ENCODE measurements at regions not wholly inside any gene's neighbourhood (a gene's known extent, or its start where the extent isn't known, plus 50 kb on each side); places are given as distances from the start of the nearest gene placed in this dataset.

DNA sequence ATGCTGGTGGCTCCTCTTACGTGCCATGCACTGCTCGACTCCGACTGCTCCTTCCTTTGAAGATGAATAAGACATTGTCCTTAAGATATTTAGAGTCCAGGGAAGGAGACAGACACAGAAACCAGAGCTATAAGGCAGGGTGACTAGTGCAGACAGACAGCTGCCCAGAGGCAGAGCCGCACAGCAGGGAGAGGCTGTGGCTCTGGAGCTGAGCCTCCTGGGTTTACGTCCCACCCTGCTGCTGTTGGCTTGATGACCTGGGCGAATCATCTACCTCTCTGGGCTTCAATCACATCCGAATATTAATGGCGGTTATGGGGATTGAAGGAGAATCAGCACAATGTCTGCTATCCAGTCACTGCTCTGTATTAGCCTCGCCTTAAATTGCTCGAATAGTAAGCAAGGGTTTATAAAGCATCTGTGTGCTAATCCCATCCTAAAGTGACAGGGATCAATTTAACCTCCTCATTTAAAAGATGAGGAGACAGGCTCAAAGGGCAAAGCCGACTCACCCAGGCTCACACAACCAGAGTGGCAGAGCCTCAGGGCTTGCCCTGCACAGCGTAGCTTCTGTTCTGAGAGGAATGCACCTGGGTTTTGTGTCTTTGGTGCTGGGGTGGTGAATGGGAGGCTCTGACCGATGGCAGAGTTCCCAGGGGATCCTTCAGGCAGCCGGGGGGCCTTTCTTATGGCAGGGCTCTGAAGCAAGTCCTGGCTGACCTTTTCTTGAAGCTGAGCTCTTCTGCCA lies 284.1 kb downstream of the MYCN start:
- no peaks in the 10 kb centered on the region for H3K9me3 ChIP-seq (ENCODE audit: insufficient read depth, low read length)
- H3K4me1 ChIP-seq (ENCODE audit: insufficient read depth, insufficient read length), result peaks cover 9% of the 10 kb centered on the region
- H3K4me3 ChIP-seq (ENCODE audit: insufficient read length, low read depth), result no peak overlapping the region
- no peak overlapping the region for H3K9ac ChIP-seq (ENCODE audit: insufficient read length, low read depth)
- no peak for DNase-seq (ENCODE audit: low read depth, low spot score)
- H3K36me3 ChIP-seq (ENCODE audit: insufficient read depth, insufficient read length, low read length), result no peaks in the 10 kb centered on the region
- H3K27me3 ChIP-seq (ENCODE audit: insufficient read depth, insufficient read length), result no peaks in the 10 kb centered on the region
- TF ChIP-seq SUZ12 (IDR thresholded peaks at IDR 0.05; ENCODE audit: extremely low read depth, insufficient read depth, insufficient read length) (no peak), YY1 (IDR thresholded peaks at IDR 0.05; ENCODE audit: insufficient read depth, insufficient read length) (no peak), ZNF274 (IDR thresholded peaks at IDR 0.05; ENCODE audit: low read depth, low read length) (no peak)

DNA sequence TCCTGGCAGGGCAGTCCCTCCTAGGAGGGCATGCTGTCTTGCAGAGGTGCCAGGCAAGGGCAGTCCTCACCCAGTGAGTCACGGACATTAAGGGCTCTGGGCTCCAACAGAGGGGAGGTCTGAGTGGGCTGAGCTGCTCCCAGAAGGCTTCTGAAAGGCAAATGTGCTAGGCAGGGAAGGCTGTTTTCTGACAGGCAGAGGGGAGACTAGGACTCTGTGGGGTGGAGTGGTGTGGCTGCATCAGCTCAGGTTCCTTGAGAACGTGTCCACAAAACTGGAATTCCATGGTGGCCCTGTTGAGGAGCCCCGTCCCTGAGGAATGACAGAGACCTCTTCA lies 283.5 kb downstream of the MYCN start:
- TF ChIP-seq SUZ12 (IDR thresholded peaks at IDR 0.05; ENCODE audit: extremely low read depth, insufficient read depth, insufficient read length) (no peak), ZNF274 (IDR thresholded peaks at IDR 0.05; ENCODE audit: low read depth, low read length) (no peak), YY1 (IDR thresholded peaks at IDR 0.05; ENCODE audit: insufficient read depth, insufficient read length) (no peak)
- H3K4me1 ChIP-seq (ENCODE audit: insufficient read depth, insufficient read length), result peaks cover 11% of the 10 kb centered on the region
- no peaks in the 10 kb centered on the region for H3K9me3 ChIP-seq (ENCODE audit: insufficient read depth, low read length)
- no peaks in the 10 kb centered on the region for H3K27me3 ChIP-seq (ENCODE audit: insufficient read depth, insufficient read length)
- no peak overlapping the region for H3K4me3 ChIP-seq (ENCODE audit: insufficient read length, low read depth)
- peak overlapping the region; percentile 63 for H3K9ac ChIP-seq (ENCODE audit: insufficient read length, low read depth)
- DNase-seq (ENCODE audit: low read depth, low spot score), result no peak
- no peaks in the 10 kb centered on the region for H3K36me3 ChIP-seq (ENCODE audit: insufficient read depth, insufficient read length, low read length)

DNA sequence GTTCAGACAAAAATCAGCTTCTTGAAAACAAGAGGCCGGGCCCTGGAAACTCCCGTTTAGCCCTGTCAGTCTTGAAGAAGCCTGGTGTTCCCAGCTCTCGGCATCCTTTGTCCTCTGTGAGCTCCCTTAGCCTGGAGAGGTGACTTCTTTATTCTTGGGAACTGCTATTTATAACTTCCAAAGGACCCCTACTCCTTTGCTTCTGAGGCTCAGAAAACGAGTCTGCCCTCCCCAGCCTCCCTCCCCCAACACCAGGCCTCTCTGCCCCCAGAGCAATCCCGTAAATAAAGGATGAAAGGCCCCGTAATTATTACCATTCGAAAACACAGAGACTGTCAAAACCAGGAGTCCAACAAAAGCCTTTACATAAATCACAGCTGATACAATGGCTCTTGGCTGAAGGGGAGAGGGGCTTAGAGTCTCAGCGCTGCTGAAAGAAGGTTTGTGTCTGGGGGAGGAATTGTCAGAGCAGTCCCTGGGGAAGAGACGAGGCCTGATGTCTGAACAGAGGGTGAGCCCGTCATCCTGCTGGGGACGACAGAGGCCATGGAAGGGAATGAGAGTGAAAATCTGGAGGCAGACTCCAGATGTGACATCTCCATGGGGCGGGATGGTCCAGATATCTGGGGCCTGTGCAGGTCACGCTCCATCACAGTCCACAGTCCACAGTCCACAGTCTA lies 283.0 kb downstream of the MYCN start:
- H3K9ac ChIP-seq (ENCODE audit: insufficient read length, low read depth), result peak overlapping the region; percentile 63
- no peak for DNase-seq (ENCODE audit: low read depth, low spot score)
- H3K9me3 ChIP-seq (ENCODE audit: insufficient read depth, low read length), result no peaks in the 10 kb centered on the region
- no peaks in the 10 kb centered on the region for H3K36me3 ChIP-seq (ENCODE audit: insufficient read depth, insufficient read length, low read length)
- TF ChIP-seq YY1 (IDR thresholded peaks at IDR 0.05; ENCODE audit: insufficient read depth, insufficient read length) (no peak), ZNF274 (IDR thresholded peaks at IDR 0.05; ENCODE audit: low read depth, low read length) (no peak), SUZ12 (IDR thresholded peaks at IDR 0.05; ENCODE audit: extremely low read depth, insufficient read depth, insufficient read length) (no peak)
- peaks cover 11% of the 10 kb centered on the region for H3K4me1 ChIP-seq (ENCODE audit: insufficient read depth, insufficient read length)
- no peaks in the 10 kb centered on the region for H3K27me3 ChIP-seq (ENCODE audit: insufficient read depth, insufficient read length)
- H3K4me3 ChIP-seq (ENCODE audit: insufficient read length, low read depth), result no peak overlapping the region

DNA sequence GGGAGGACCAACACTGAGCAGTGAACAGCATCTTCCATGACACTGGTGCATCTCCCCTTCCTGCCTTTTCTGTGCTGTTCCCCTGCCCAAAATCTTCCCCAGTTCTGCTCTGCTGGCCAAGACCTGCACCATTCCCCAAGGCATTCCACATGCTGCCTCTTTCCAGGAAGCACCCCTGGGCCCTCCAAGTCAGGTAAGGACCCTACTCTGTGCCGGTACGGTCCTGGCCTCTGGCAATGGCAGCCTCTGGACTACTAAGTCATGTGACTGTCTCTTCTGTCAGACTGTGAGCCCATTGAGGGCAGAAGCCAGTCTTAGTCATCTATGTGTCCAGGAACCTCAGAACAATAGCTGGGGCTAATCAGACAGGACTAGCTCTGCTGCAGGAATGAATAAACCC lies 282.0 kb downstream of the MYCN start:
- H3K9me3 ChIP-seq (ENCODE audit: insufficient read depth, low read length), result no peaks in the 10 kb centered on the region
- no peak for TF ChIP-seq YY1 (IDR thresholded peaks at IDR 0.05; ENCODE audit: insufficient read depth, insufficient read length)
- TF ChIP-seq ZNF274 (IDR thresholded peaks at IDR 0.05; ENCODE audit: low read depth, low read length), result no peak
- TF ChIP-seq SUZ12 (IDR thresholded peaks at IDR 0.05; ENCODE audit: extremely low read depth, insufficient read depth, insufficient read length), result no peak
- no peak overlapping the region for H3K9ac ChIP-seq (ENCODE audit: insufficient read length, low read depth)
- no peak overlapping the region for H3K4me3 ChIP-seq (ENCODE audit: insufficient read length, low read depth)
- peaks cover 11% of the 10 kb centered on the region for H3K4me1 ChIP-seq (ENCODE audit: insufficient read depth, insufficient read length)
- no peaks in the 10 kb centered on the region for H3K36me3 ChIP-seq (ENCODE audit: insufficient read depth, insufficient read length, low read length)
- no peaks in the 10 kb centered on the region for H3K27me3 ChIP-seq (ENCODE audit: insufficient read depth, insufficient read length)
- no peak for DNase-seq (ENCODE audit: low read depth, low spot score)

DNA sequence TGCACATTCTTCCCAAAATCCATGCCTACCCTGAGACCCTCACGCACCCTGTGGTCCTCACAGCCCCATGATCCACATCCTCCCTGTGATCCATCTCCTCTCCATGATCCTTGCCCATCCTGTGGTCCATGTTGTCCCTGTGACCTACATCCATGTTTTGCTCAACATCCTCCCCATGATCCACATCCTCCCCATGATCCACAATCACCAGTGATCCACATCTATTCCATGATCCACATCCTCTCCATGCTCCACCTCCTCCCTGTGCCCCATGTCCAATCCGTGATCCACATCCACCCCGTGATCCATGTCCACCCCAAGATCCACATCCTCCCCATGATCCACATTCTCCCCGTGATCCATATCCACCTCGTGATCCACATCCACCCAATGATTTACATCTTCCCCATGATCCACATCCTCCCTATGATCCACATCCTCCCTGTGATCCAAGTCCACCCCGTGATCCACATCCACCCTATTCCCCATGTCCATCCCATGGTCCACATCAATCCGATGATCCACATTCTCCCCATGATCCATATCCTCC lies 281.2 kb downstream of the MYCN start:
- Histone ChIP-seq H3K9me3 (ENCODE audit: insufficient read depth, low read length) (no peaks in the 10 kb centered on the region), H3K9ac (ENCODE audit: insufficient read length, low read depth) (no peak overlapping the region), H3K27me3 (ENCODE audit: insufficient read depth, insufficient read length) (no peaks in the 10 kb centered on the region), H3K36me3 (ENCODE audit: insufficient read depth, insufficient read length, low read length) (no peaks in the 10 kb centered on the region), H3K4me1 (ENCODE audit: insufficient read depth, insufficient read length) (peaks cover 11% of the 10 kb centered on the region), H3K4me3 (ENCODE audit: insufficient read length, low read depth) (no peak overlapping the region)
- DNase-seq (ENCODE audit: low read depth, low spot score), result no peak
- TF ChIP-seq SUZ12 (IDR thresholded peaks at IDR 0.05; ENCODE audit: extremely low read depth, insufficient read depth, insufficient read length) (no peak), YY1 (IDR thresholded peaks at IDR 0.05; ENCODE audit: insufficient read depth, insufficient read length) (no peak), ZNF274 (IDR thresholded peaks at IDR 0.05; ENCODE audit: low read depth, low read length) (no peak)

DNA sequence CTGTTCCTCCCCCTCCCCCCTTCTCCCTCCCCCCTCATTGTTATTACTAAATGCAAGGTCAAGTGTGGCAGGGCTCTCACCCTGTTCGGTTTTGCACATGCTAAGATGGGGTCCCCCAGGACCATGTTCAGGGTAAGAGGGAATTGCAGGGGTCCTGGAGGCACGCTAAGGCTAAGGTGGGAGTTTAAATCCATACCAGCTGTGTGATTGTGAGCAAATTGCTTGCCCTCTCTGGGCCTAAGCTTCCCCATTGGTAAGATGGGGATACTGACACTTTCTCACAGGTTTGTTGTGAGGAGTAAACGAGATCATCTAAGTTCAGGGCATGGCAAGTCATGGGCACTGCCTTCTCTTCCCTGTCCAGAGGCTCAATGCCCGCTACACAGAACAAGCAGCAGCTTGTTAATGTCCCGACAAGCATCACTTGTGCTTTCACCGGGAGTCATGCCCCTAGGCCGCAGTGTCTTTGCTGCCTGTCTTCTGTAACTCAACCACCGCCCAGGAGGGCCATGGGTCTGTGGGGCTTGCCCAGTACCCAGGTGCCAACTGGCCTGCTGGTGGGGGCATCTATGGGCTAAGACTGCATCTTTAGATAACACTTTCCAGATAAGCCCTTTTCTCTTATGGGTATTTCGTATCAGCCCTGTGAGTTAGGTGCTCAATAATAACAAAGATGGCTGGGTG lies 279.1 kb downstream of the MYCN start:
- H3K36me3 ChIP-seq (ENCODE audit: insufficient read depth, insufficient read length, low read length), result no peaks in the 10 kb centered on the region
- no peaks in the 10 kb centered on the region for H3K9me3 ChIP-seq (ENCODE audit: insufficient read depth, low read length)
- TF ChIP-seq YY1 (IDR thresholded peaks at IDR 0.05; ENCODE audit: insufficient read depth, insufficient read length) (no peak), SUZ12 (IDR thresholded peaks at IDR 0.05; ENCODE audit: extremely low read depth, insufficient read depth, insufficient read length) (no peak), ZNF274 (IDR thresholded peaks at IDR 0.05; ENCODE audit: low read depth, low read length) (no peak)
- H3K4me1 ChIP-seq (ENCODE audit: insufficient read depth, insufficient read length), result peaks cover 8% of the 10 kb centered on the region
- no peak for DNase-seq (ENCODE audit: low read depth, low spot score)
- no peak overlapping the region for H3K4me3 ChIP-seq (ENCODE audit: insufficient read length, low read depth)
- H3K9ac ChIP-seq (ENCODE audit: insufficient read length, low read depth), result no peak overlapping the region
- H3K27me3 ChIP-seq (ENCODE audit: insufficient read depth, insufficient read length), result no peaks in the 10 kb centered on the region

DNA sequence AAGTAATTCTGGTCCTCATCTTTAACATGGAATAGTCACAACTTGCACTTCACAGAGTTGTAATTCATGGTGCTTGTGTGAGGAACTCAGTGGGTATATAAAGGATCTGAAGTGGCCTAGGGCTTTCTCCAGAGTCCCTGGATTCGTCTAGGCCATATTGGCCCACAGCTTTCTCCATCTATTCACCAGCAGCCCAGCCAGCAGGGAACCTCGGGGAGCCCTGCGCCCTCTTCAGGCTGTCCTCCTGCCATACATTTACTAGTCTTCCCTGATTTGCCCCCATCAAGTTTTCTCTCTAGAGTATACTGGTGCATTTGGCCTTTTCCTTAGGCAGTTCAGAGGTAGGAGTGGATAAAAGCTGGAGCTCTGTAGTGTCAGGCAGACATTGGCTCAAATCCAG lies 278.3 kb downstream of the MYCN start:
- H3K9ac ChIP-seq (ENCODE audit: insufficient read length, low read depth), result no peak overlapping the region
- TF ChIP-seq SUZ12 (IDR thresholded peaks at IDR 0.05; ENCODE audit: extremely low read depth, insufficient read depth, insufficient read length), result no peak
- no peak for TF ChIP-seq ZNF274 (IDR thresholded peaks at IDR 0.05; ENCODE audit: low read depth, low read length)
- no peak for TF ChIP-seq YY1 (IDR thresholded peaks at IDR 0.05; ENCODE audit: insufficient read depth, insufficient read length)
- H3K9me3 ChIP-seq (ENCODE audit: insufficient read depth, low read length), result no peaks in the 10 kb centered on the region
- peaks cover 5% of the 10 kb centered on the region for H3K4me1 ChIP-seq (ENCODE audit: insufficient read depth, insufficient read length)
- no peak overlapping the region for H3K4me3 ChIP-seq (ENCODE audit: insufficient read length, low read depth)
- no peaks in the 10 kb centered on the region for H3K27me3 ChIP-seq (ENCODE audit: insufficient read depth, insufficient read length)
- no peaks in the 10 kb centered on the region for H3K36me3 ChIP-seq (ENCODE audit: insufficient read depth, insufficient read length, low read length)
- no peak for DNase-seq (ENCODE audit: low read depth, low spot score)
